CD4-positive, alpha-beta T cell (primary cell): ENCODE measurements at regions not wholly inside any gene's neighbourhood (a gene's known extent, or its start where the extent isn't known, plus 50 kb on each side); places are given as distances from the start of the nearest gene placed in this dataset.

ENCODE experiments used
- ATAC-seq: fragments of 200-7000 bp; cut with Tn5 transposase; one replicate; pipeline ENCODE4 v1.10.0; 2022; ENCODE audit warnings: mild to moderate bottlenecking; ENCODE audit not compliant: poor library complexity
- CTCF ChIA-PET: fragments of 350-600 bp; sonication (Branson Sonifier 250); formaldehyde crosslinking; loops from one replicate; lab custom pipeline; 2021; ENCODE audit warnings: antibody characterized with exemption, inconsistent platforms; lab: Charles Lee
- POLR2A ChIA-PET: fragments of 350-600 bp; sonication (Branson Sonifier 250); formaldehyde crosslinking; loops from one replicate; lab custom pipeline; 2021; ENCODE audit warnings: antibody characterized with exemption, inconsistent platforms; lab: Charles Lee
- DNase-seq, 14 experiments: peaks; one replicate each; pipeline ENCODE4 v3.0.0-alpha.2; 2013 to 2020; ENCODE audit warnings: mixed read lengths in 2 of 14
- H3K27ac ChIP-seq, 2 donors: one replicate each; pipeline versions ENCODE4 v1.5.1 to v1.7.0; 2013; ENCODE audit warnings: low read length in 2 of 2, low read depth in 1 of 2, mild to moderate bottlenecking in 1 of 2
- H3K27me3 ChIP-seq, 2 experiments: 1 replicate in 1 of 2; 2 replicates in 1 of 2; pipeline versions ENCODE4 v1.6.1 to v1.7.0; 2013; ENCODE audit warnings: low read length in 2 of 2, control low read depth in 1 of 2, mild to moderate bottlenecking in 1 of 2, moderate library complexity in 1 of 2; ENCODE audit not compliant: insufficient read depth in 2 of 2, control insufficient read depth in 1 of 2
- H3K36me3 ChIP-seq: one replicate; pipeline ENCODE4 v1.6.1; 2013; ENCODE audit warnings: low read length, control low read depth; ENCODE audit not compliant: insufficient read depth
- H3K4me1 ChIP-seq: one replicate; pipeline ENCODE4 v1.6.1; 2013; ENCODE audit warnings: low read length, control low read depth; ENCODE audit not compliant: insufficient read depth
- H3K4me3 ChIP-seq: one replicate; pipeline ENCODE4 v1.5.1; 2013; ENCODE audit warnings: mild to moderate bottlenecking, low read length, moderate library complexity
- H3K9me3 ChIP-seq, 2 experiments: 1 replicate in 1 of 2; 2 replicates in 1 of 2; pipeline versions ENCODE4 v1.6.1 to v1.7.0; 2013; ENCODE audit warnings: low read length in 2 of 2, mild to moderate bottlenecking in 2 of 2, control low read depth in 1 of 2, moderate library complexity in 1 of 2; ENCODE audit not compliant: control insufficient read depth in 1 of 2, insufficient read depth in 1 of 2
- H3K27ac Mint-ChIP-seq: one replicate; pipeline ENCODE4 v1.8.0; 2020; ENCODE audit warnings: mixed read lengths
- H3K27me3 Mint-ChIP-seq: one replicate; pipeline ENCODE4 v1.8.0; 2021; ENCODE audit warnings: mixed read lengths
- H3K36me3 Mint-ChIP-seq: one replicate; pipeline ENCODE4 v1.8.0; 2021; ENCODE audit warnings: low read depth, mixed read lengths
- H3K4me1 Mint-ChIP-seq: one replicate; pipeline ENCODE4 v1.8.0; 2021; ENCODE audit warnings: low read depth, mixed read lengths
- H3K4me3 Mint-ChIP-seq: one replicate; pipeline ENCODE4 v1.8.0; 2020; ENCODE audit warnings: mild to moderate bottlenecking, mixed read lengths
- H3K9me3 Mint-ChIP-seq: one replicate; pipeline ENCODE4 v1.8.0; 2020; ENCODE audit warnings: mixed read lengths
- CTCF ChIP-seq: fragments of 200-600 bp; IDR thresholded peaks from one replicate; pipeline ENCODE4 v1.8.0; 2022; ENCODE audit warnings: antibody characterized with exemption, mild to moderate bottlenecking
- intact Hi-C, 2 experiments: fragments of 100-400 bp; cut with DNase I in 1 of 2; cut with micrococcal nuclease in 1 of 2; formaldehyde crosslinking; loops; one replicate each; pipeline versions ENCODE4 v1.15.1 to v1.9.0; 2023 to 2025; cut with DNase I, micrococcal nuclease

- Histone ChIP-seq H3K27me3 (no peaks in the 10 kb centered on the region), H3K27ac (no peak overlapping the region), H3K4me1 (no peaks in the 10 kb centered on the region), H3K36me3 (no peaks in the 10 kb centered on the region), H3K4me3 (no peak overlapping the region), H3K9me3 (no peaks in the 10 kb centered on the region)
- no peak for DNase-seq
- TF ChIP-seq CTCF, result no peak
- POLR2A ChIA-PET, result no interaction called here
- intact Hi-C loops, result no loop called here
- H3K4me3 Mint-ChIP-seq, result no peak overlapping the region
- H3K27me3 Mint-ChIP-seq, result peaks cover 41% of the 10 kb centered on the region
- ATAC-seq, result no peak
- no peaks in the 10 kb centered on the region for H3K36me3 Mint-ChIP-seq
- no peaks in the 10 kb centered on the region for H3K9me3 Mint-ChIP-seq
- no peaks in the 10 kb centered on the region for H3K4me1 Mint-ChIP-seq
- no peak overlapping the region for H3K27ac Mint-ChIP-seq
- CTCF ChIA-PET, result no interaction called here
Observed at GRCh38 chr18:59047321-59048047, 92.2 kb upstream of the SEC11C start.

- peaks cover 41% of the 10 kb centered on the region for H3K27me3 Mint-ChIP-seq
- H3K9me3 ChIP-seq, result no peaks in the 10 kb centered on the region
- DNase-seq (no peak), ATAC-seq (no peak)
- H3K9me3 Mint-ChIP-seq, result no peaks in the 10 kb centered on the region
- H3K27ac Mint-ChIP-seq, result no peak overlapping the region
- no peak overlapping the region for H3K27ac ChIP-seq
- H3K36me3 Mint-ChIP-seq, result no peaks in the 10 kb centered on the region
- no peak overlapping the region for H3K4me3 ChIP-seq
- intact Hi-C loops, result no loop called here
- H3K4me3 Mint-ChIP-seq, result no peak overlapping the region
- CTCF ChIA-PET, result no interaction called here
- POLR2A ChIA-PET, result no interaction called here
- no peaks in the 10 kb centered on the region for H3K36me3 ChIP-seq
- TF ChIP-seq CTCF, result no peak
- H3K4me1 Mint-ChIP-seq, result no peaks in the 10 kb centered on the region
- no peaks in the 10 kb centered on the region for H3K27me3 ChIP-seq
- no peaks in the 10 kb centered on the region for H3K4me1 ChIP-seq
Observed at GRCh38 chr18:59048048-59048363, 91.7 kb upstream of the SEC11C start.

- Mint-ChIP-seq H3K36me3 (no peaks in the 10 kb centered on the region), H3K27ac (no peak overlapping the region), H3K27me3 (peaks cover 41% of the 10 kb centered on the region), H3K9me3 (no peaks in the 10 kb centered on the region), H3K4me3 (no peak overlapping the region), H3K4me1 (no peaks in the 10 kb centered on the region)
- Histone ChIP-seq H3K4me1 (no peaks in the 10 kb centered on the region), H3K27me3 (no peaks in the 10 kb centered on the region), H3K36me3 (no peaks in the 10 kb centered on the region), H3K9me3 (no peaks in the 10 kb centered on the region), H3K27ac (no peak overlapping the region), H3K4me3 (no peak overlapping the region)
- ChIA-PET POLR2A (no interaction called here), CTCF (no interaction called here)
- ATAC-seq, result no peak
- DNase-seq, result no peak
- intact Hi-C loops, result no loop called here
- TF ChIP-seq CTCF, result no peak
Observed at GRCh38 chr18:59048378-59048777, 91.3 kb upstream of the SEC11C start.
